ENCODE measurements at regions not wholly inside any gene's neighbourhood (a gene's known extent, or its start where the extent isn't known, plus 50 kb on each side); places are given as distances from the start of the nearest gene placed in this dataset.
"Not testable (repeated sequence)": the region's sequence is repeated elsewhere in the genome, so short reads cannot be mapped to it uniquely, and the experiment has no call there.

DNA sequence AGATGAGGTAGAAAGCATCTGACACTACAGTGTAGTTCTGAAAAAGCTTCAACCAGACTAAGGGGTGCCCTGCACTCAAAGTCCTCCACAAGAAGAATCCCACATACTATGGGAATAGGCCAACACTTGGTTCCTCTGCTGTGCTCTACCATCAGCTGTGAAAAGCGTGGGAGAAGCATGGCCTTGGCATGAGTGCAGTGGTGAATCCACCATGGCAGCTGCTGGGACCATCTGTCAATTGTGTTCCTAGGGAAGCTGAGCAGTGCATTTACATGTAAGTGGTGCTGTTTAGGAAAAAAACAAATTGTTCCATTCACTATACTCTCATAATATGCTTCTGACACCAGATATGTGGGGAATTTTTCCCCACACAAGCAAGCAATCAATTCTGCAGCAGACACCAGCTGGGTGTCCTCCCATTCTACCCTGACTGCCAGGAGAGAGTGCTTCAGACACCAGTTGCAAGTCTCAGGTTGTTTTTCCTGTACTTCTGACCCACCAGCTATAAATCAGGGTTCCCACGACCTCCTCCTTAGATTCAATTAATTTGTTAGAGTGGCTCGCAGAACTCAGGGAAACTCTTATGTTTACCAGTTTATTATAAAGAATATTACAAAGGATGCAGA is 230.8 kb upstream of the CHRM3 start:
- Histone ChIP-seq H3K4me3 (ENCODE audit: low read length) (no peak overlapping the region), H3K9me3 (replicated peaks; ENCODE audit: low read length) (peaks cover 16% of the 10 kb centered on the region), H3K4me2 (ENCODE audit: low read length) (no peak overlapping the region), H3K4me1 (ENCODE audit: control insufficient read depth, insufficient read depth, low read length) (no peaks in the 10 kb centered on the region), H3K36me3 (ENCODE audit: insufficient read depth, low read length) (no peaks in the 10 kb centered on the region), H3K9ac (ENCODE audit: low read depth, low read length) (no peak overlapping the region), H3K27me3 (ENCODE audit: control insufficient read depth, insufficient read depth, low read length) (no peaks in the 10 kb centered on the region)

DNA sequence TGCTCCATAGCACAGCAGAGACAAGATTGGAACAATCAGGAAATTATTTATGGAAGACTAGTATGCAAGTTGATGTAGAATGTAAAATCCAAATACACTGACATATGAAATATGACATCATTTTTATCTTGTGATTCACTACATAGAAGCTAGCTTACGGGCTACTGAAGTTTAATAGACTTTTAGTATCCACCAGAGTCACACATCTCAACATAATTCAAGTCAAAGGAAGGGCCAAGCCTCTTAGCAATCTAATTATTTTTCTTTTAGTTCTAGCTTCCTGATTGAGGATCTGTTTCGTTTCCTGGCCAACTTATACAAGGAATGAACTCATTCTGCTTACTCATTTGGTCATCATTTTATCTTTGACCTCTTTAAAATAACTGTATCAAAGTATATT is 234.4 kb upstream of the CHRM3 start:
- peaks cover 19% of the 10 kb centered on the region for H3K9me3 ChIP-seq (replicated peaks; ENCODE audit: low read length)
- H3K4me2 ChIP-seq (ENCODE audit: low read length) = no peak overlapping the region
- no peaks in the 10 kb centered on the region for H3K36me3 ChIP-seq (ENCODE audit: insufficient read depth, low read length)
- H3K9ac ChIP-seq (ENCODE audit: low read depth, low read length) = no peak overlapping the region
- no peaks in the 10 kb centered on the region for H3K4me1 ChIP-seq (ENCODE audit: control insufficient read depth, insufficient read depth, low read length)
- no peaks in the 10 kb centered on the region for H3K27me3 ChIP-seq (ENCODE audit: control insufficient read depth, insufficient read depth, low read length)
- H3K4me3 ChIP-seq (ENCODE audit: low read length) = no peak overlapping the region

DNA sequence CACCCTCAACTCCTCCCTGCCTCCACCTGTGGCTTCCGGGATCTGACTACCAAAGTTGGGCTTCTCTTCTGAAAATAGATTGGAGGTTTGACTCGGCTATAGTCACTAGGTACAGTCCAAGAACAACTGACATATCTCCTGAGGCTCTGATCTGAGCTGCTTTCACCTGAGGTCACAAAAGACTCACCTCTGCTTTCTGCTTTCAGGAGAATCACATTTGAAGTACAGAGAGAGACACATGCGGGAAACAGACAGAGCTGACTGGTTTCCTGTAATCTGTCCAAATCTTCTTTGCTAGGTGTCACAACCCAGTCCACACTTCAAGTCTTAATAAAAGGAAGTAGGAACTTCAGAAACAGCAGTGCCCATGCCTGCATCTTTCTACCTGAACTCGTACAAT is 245.4 kb upstream of the CHRM3 start:
- Histone ChIP-seq H3K4me1 (ENCODE audit: control insufficient read depth, insufficient read depth, low read length) (no peaks in the 10 kb centered on the region), H3K4me3 (ENCODE audit: low read length) (no peak overlapping the region), H3K27me3 (ENCODE audit: control insufficient read depth, insufficient read depth, low read length) (no peaks in the 10 kb centered on the region), H3K4me2 (ENCODE audit: low read length) (no peak overlapping the region), H3K9me3 (replicated peaks; ENCODE audit: low read length) (peaks cover 7% of the 10 kb centered on the region), H3K9ac (ENCODE audit: low read depth, low read length) (no peak overlapping the region), H3K36me3 (ENCODE audit: insufficient read depth, low read length) (no peaks in the 10 kb centered on the region)

DNA sequence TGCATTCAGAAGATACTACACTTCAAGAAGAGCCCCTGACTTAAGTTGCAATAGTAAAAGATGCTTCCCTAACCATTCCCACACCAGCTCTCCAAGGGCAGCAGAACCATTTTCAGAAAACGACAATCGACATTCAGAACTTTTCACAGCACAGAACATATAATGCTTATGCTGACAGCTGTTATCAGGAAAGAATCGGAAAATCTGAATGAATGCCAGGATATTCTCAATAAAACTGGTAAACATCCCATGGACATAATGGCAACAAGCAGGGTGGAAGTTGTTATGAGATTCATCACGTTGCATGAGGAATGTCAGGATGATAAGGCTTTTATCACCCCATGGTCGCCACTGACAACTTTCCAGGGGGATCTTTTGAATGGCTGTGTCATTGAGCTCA is 246.6 kb upstream of the CHRM3 start:
- no peaks in the 10 kb centered on the region for H3K27me3 ChIP-seq (ENCODE audit: control insufficient read depth, insufficient read depth, low read length)
- no peaks in the 10 kb centered on the region for H3K36me3 ChIP-seq (ENCODE audit: insufficient read depth, low read length)
- no peak overlapping the region for H3K9ac ChIP-seq (ENCODE audit: low read depth, low read length)
- H3K4me2 ChIP-seq (ENCODE audit: low read length) = no peak overlapping the region
- H3K4me1 ChIP-seq (ENCODE audit: control insufficient read depth, insufficient read depth, low read length) = no peaks in the 10 kb centered on the region
- peaks cover 7% of the 10 kb centered on the region for H3K9me3 ChIP-seq (replicated peaks; ENCODE audit: low read length)
- no peak overlapping the region for H3K4me3 ChIP-seq (ENCODE audit: low read length)

DNA sequence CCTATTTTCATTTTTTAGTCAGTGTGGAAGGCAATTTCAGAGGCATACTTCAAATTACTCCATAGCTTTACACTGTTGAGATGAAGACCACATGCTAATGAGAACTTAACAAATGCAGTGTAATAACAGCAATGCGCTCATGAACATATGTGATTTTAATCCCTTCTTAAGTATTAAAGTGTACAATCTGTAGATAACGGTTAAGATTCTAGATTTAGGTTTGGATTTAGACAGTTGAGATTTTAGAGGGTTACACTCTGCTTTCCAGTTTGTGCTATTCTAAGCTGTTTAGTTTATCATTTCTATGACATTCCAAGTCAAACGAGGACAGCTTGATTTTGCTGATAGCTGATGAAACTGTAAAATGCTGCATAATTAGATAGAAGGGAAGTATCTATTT is 257.8 kb upstream of the CHRM3 start:
- no peak overlapping the region for H3K9ac ChIP-seq (ENCODE audit: low read depth, low read length)
- H3K4me2 ChIP-seq (ENCODE audit: low read length) = no peak overlapping the region
- no peaks in the 10 kb centered on the region for H3K4me1 ChIP-seq (ENCODE audit: control insufficient read depth, insufficient read depth, low read length)
- H3K27me3 ChIP-seq (ENCODE audit: control insufficient read depth, insufficient read depth, low read length) = no peaks in the 10 kb centered on the region
- no peaks in the 10 kb centered on the region for H3K9me3 ChIP-seq (replicated peaks; ENCODE audit: low read length)
- H3K4me3 ChIP-seq (ENCODE audit: low read length) = no peak overlapping the region
- no peaks in the 10 kb centered on the region for H3K36me3 ChIP-seq (ENCODE audit: insufficient read depth, low read length)

DNA sequence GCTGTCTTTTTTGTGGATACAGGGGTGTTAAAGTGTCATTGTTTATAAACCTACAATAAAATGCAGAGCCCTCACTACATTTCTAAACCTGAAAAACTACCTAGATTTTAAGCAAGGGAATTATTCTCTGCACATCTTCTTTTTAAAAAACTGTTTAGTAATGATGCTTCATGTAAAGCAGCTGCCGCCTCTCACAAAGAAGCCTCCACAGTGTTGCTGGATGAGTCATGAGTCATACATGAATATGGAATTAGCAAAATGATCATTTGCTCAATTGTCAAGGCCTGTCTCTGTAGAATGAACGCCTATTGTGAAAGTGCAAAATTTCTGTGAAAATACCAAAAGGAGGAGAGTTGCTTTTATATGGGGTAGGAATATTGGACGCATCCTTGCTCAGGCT is 259.5 kb upstream of the CHRM3 start:
- no peaks in the 10 kb centered on the region for H3K9me3 ChIP-seq (replicated peaks; ENCODE audit: low read length)
- H3K4me2 ChIP-seq (ENCODE audit: low read length) = no peak overlapping the region
- H3K4me3 ChIP-seq (ENCODE audit: low read length) = no peak overlapping the region
- H3K27me3 ChIP-seq (ENCODE audit: control insufficient read depth, insufficient read depth, low read length) = no peaks in the 10 kb centered on the region
- no peaks in the 10 kb centered on the region for H3K4me1 ChIP-seq (ENCODE audit: control insufficient read depth, insufficient read depth, low read length)
- H3K9ac ChIP-seq (ENCODE audit: low read depth, low read length) = no peak overlapping the region
- H3K36me3 ChIP-seq (ENCODE audit: insufficient read depth, low read length) = no peaks in the 10 kb centered on the region

DNA sequence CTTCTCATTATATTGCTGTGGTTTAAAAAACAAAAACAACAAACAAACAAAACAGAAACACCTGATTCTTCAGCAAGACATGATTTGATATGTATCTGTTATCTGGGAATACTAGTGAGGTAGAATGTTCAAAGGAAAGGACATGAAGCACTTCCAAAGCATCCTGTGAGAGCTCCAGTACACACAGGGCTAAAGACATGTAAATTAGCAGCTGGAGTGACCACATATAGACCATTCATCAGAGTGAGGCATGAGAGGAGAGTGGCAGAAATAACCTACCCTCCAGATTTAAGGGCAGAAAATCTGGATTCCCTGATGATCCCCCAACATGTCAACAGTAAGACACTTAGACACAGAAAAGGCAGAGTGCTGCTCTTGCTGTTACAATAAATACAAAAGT is 260.5 kb upstream of the CHRM3 start:
- Histone ChIP-seq H3K9me3 (replicated peaks; ENCODE audit: low read length) (no peaks in the 10 kb centered on the region), H3K4me1 (ENCODE audit: control insufficient read depth, insufficient read depth, low read length) (no peaks in the 10 kb centered on the region), H3K4me2 (ENCODE audit: low read length) (no peak overlapping the region), H3K36me3 (ENCODE audit: insufficient read depth, low read length) (no peaks in the 10 kb centered on the region), H3K4me3 (ENCODE audit: low read length) (no peak overlapping the region), H3K9ac (ENCODE audit: low read depth, low read length) (no peak overlapping the region), H3K27me3 (ENCODE audit: control insufficient read depth, insufficient read depth, low read length) (no peaks in the 10 kb centered on the region)

DNA sequence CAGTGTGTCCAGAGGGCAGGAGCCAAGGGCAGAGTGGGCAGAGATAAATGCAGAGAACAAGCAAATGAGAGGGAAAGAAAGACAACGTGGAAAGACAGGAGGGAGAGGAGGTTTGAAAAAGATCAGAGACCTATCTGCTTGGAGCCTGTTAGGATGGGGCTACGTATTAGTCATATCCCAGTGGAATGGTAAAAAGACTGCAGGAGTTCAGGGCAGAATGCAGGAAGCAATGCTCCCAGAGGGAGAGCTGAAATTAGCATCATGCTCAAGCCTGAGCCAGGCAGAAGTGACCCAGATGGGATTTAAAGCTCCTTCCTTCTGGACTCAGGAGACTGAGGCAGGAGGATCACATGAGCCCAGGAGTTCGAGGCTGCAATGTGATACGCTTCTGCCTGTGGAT is 261.3 kb upstream of the CHRM3 start:
- Histone ChIP-seq H3K9ac (ENCODE audit: low read depth, low read length) (no peak overlapping the region), H3K27me3 (ENCODE audit: control insufficient read depth, insufficient read depth, low read length) (no peaks in the 10 kb centered on the region), H3K4me1 (ENCODE audit: control insufficient read depth, insufficient read depth, low read length) (no peaks in the 10 kb centered on the region), H3K4me3 (ENCODE audit: low read length) (no peak overlapping the region), H3K4me2 (ENCODE audit: low read length) (no peak overlapping the region), H3K9me3 (replicated peaks; ENCODE audit: low read length) (no peaks in the 10 kb centered on the region), H3K36me3 (ENCODE audit: insufficient read depth, low read length) (no peaks in the 10 kb centered on the region)

DNA sequence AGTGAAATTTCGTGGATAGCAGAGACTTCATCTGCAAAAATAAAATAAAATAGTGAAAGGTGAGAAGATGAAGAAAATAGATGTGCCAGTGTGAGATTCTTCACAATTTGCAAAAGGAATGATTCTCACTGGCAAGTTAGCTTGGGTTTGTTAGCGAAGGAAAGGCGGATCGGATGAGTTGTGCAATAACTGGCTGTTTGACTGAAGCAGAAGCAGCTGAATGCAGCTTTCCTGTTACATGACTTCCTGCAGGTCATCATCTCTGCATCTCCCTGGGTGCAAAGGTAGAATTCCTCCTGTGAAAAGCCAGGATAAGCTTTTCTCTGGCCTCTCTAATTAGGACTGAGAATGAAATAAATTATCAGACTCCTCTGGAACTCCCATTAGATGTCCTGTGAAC is 263.1 kb upstream of the CHRM3 start:
- Histone ChIP-seq H3K4me2 (ENCODE audit: low read length) (no peak overlapping the region), H3K9ac (ENCODE audit: low read depth, low read length) (no peak overlapping the region), H3K36me3 (ENCODE audit: insufficient read depth, low read length) (no peaks in the 10 kb centered on the region), H3K27me3 (ENCODE audit: control insufficient read depth, insufficient read depth, low read length) (no peaks in the 10 kb centered on the region), H3K9me3 (replicated peaks; ENCODE audit: low read length) (peaks cover 7% of the 10 kb centered on the region), H3K4me1 (ENCODE audit: control insufficient read depth, insufficient read depth, low read length) (no peaks in the 10 kb centered on the region), H3K4me3 (ENCODE audit: low read length) (no peak overlapping the region)

DNA sequence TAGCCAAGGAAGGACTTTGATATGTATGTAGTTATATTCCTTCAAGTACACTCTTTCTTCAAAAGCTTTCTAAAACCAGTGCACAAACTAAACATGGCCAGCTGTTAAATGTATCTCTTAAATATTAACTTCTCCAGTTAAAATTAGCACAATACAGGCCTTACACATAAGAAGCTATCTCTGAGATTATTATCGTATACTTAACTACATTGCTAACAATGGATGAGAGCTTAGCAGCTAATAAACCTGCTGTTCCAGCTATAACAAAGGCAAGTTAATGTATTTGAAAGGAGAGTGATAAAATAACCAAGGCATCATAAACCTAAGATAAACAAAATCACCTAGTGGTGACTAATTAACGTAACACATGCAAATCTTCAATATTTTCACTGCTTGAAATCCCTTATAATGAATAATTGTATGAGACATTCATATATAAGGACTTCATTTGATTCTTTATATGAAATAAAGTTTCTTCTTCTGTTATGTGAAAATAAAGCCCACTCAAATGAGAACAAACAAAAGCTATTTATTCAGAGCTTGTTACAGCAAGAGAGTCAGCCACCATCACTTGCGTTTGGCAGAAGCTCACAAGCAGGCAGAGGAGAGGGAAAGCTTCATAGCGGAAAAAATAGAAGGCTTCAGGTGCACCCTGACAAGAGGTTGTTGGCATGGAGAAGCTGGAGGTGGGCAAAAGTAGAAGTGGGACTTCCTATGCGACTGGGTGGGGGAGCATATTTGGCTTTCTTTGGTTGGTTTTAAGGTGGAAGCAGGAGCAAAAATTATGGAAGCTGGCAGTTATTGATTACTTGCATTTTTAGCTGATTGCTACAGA is 274.1 kb upstream of the CHRM3 start:
- Histone ChIP-seq H3K4me2 (ENCODE audit: low read length) (no peak overlapping the region), H3K36me3 (ENCODE audit: insufficient read depth, low read length) (no peaks in the 10 kb centered on the region), H3K4me1 (ENCODE audit: control insufficient read depth, insufficient read depth, low read length) (no peaks in the 10 kb centered on the region), H3K4me3 (ENCODE audit: low read length) (no peak overlapping the region), H3K9ac (ENCODE audit: low read depth, low read length) (no peak overlapping the region), H3K9me3 (replicated peaks; ENCODE audit: low read length) (no peaks in the 10 kb centered on the region), H3K27me3 (ENCODE audit: control insufficient read depth, insufficient read depth, low read length) (no peaks in the 10 kb centered on the region)

DNA sequence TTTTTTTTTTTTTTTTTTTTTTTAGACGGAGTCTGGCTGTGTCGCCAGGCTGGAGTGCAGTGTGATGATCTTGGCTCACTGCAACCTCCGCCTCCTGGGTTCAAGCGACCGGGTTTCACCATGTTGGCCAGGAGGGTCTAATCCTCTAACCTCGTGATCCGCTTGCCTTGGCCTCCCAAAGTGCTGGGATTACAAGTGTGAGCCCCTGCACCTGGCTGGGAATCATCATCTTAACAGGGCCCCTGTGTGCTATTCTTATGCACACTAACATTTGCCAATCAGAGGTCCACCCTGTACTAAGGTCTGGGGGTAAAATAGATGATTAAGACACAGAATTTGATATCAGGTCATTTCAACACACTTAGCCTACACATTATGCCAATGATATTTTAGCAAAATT is 278.7 kb upstream of the CHRM3 start:
- Histone ChIP-seq H3K4me1 (ENCODE audit: control insufficient read depth, insufficient read depth, low read length) (no peaks in the 10 kb centered on the region), H3K4me2 (ENCODE audit: low read length) (no peak overlapping the region), H3K4me3 (ENCODE audit: low read length) (no peak overlapping the region), H3K27me3 (ENCODE audit: control insufficient read depth, insufficient read depth, low read length) (no peaks in the 10 kb centered on the region), H3K36me3 (ENCODE audit: insufficient read depth, low read length) (no peaks in the 10 kb centered on the region), H3K9ac (ENCODE audit: low read depth, low read length) (no peak overlapping the region), H3K9me3 (replicated peaks; ENCODE audit: low read length) (no peaks in the 10 kb centered on the region)

DNA sequence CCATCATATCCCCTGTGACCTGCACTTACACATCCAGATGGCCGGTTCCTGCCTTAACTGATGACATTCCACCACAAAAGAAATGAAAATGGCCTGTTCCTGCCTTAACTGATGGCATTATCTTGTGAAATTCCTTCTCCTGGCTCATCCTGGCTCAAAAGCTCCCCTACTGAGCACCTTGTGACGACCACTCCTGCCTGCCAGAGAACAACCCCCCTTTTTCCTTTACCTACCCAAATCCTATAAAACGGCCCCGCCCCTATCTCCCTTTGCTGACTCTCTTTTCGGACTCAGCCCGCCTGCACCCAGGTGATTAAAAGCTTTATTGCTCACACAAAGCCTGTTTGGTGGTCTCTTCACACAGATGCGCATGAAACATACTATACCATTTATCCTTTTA is 279.7 kb upstream of the CHRM3 start:
- H3K4me1 ChIP-seq (ENCODE audit: control insufficient read depth, insufficient read depth, low read length); H3K4me2 ChIP-seq (ENCODE audit: low read length); H3K4me3 ChIP-seq (ENCODE audit: low read length); H3K9me3 ChIP-seq (replicated peaks; ENCODE audit: low read length); H3K27me3 ChIP-seq (ENCODE audit: control insufficient read depth, insufficient read depth, low read length); H3K36me3 ChIP-seq (ENCODE audit: insufficient read depth, low read length); H3K9ac ChIP-seq (ENCODE audit: low read depth, low read length): not testable (repeated sequence)
